ENCODE measurements at regions not wholly inside any gene's neighbourhood (a gene's known extent, or its start where the extent isn't known, plus 50 kb on each side); places are given as distances from the start of the nearest gene placed in this dataset.

DNA sequence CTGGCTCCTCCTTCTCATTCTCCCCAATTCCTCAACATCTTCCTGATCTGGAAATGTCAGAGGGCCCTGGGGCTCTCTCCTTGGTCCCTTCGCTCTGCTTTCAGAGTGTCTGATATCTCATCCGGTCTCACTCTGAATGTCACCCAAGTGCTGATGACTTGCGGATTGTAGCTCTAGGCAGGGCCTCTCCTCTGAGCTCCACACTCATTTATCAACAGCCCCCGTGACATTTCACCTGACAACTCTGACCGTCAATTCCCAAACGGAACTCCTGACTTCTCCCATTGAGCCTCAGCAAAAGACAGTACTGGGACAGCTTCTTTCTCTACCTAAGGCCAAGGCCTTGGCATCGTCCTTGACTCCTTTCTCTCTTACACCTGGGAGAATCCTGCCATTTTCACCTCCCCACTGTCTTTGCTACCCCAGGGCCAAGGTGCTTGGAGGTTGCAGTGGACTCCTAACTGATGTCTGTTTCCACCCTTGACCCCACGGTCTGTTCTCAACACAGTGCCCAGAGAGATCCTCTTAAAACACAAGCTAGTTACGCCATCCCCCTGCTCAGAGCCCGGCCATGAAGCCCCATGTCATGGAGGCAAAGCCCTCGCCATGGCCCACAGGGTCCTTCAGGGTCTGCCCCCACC lies 57.5 kb upstream of the THY1 start:
- ChIA-PET CTCF (ENCODE audit: unreplicated experiment) (no interaction called here), POLR2A (no interaction called here)
- no peaks in the 10 kb centered on the region for H3K36me3 ChIP-seq (ENCODE audit: insufficient read depth, low read length)
- no peak overlapping the region for H3K4me3 ChIP-seq (ENCODE audit: low read depth, low read length, poor library complexity, severe bottlenecking)
- H3K27ac ChIP-seq (ENCODE audit: low read depth, low read length, poor library complexity, severe bottlenecking) = no peak overlapping the region
- H3K9me3 ChIP-seq (ENCODE audit: low read length) = no peaks in the 10 kb centered on the region
- intact Hi-C loops (cut with micrococcal nuclease; ENCODE audit: unreplicated experiment) = loop anchor here (1.0 to 10.0 kb wide), 4 partner anchors 54 to 624 kb away; partner anchors contain the start of gene NECTIN1
- DNase-seq (ENCODE audit: low spot score) = no peak
- H2AFZ ChIP-seq (ENCODE audit: low read length) = no peak overlapping the region
- H3K79me2 ChIP-seq (ENCODE audit: insufficient read depth, low read depth, low read length) = no peaks in the 10 kb centered on the region
- no peaks in the 10 kb centered on the region for H4K20me1 ChIP-seq (ENCODE audit: insufficient read depth, low read length)
- BruUV-seq (replicated peaks) = no TSS peak
- H3K4me1 ChIP-seq (ENCODE audit: insufficient read depth, low read length, poor library complexity, severe bottlenecking) = no peaks in the 10 kb centered on the region
- H3K4me2 ChIP-seq (ENCODE audit: low read length) = no peak overlapping the region
- no peak for TF ChIP-seq EZH2phosphoT487 (IDR thresholded peaks at IDR 0.05; ENCODE audit: borderline replicate concordance, low read depth, low read length)
- TF ChIP-seq, protein P1, sequence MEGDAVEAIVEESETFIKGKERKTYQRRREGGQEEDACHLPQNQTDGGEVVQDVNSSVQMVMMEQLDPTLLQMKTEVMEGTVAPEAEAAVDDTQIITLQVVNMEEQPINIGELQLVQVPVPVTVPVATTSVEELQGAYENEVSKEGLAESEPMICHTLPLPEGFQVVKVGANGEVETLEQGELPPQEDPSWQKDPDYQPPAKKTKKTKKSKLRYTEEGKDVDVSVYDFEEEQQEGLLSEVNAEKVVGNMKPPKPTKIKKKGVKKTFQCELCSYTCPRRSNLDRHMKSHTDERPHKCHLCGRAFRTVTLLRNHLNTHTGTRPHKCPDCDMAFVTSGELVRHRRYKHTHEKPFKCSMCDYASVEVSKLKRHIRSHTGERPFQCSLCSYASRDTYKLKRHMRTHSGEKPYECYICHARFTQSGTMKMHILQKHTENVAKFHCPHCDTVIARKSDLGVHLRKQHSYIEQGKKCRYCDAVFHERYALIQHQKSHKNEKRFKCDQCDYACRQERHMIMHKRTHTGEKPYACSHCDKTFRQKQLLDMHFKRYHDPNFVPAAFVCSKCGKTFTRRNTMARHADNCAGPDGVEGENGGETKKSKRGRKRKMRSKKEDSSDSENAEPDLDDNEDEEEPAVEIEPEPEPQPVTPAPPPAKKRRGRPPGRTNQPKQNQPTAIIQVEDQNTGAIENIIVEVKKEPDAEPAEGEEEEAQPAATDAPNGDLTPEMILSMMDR (conservative IDR thresholded peaks at IDR 0.05; ENCODE audit: low read length) = no peak
- no peaks in the 10 kb centered on the region for H3K9me2 ChIP-seq (ENCODE audit: insufficient read depth, low read length)

DNA sequence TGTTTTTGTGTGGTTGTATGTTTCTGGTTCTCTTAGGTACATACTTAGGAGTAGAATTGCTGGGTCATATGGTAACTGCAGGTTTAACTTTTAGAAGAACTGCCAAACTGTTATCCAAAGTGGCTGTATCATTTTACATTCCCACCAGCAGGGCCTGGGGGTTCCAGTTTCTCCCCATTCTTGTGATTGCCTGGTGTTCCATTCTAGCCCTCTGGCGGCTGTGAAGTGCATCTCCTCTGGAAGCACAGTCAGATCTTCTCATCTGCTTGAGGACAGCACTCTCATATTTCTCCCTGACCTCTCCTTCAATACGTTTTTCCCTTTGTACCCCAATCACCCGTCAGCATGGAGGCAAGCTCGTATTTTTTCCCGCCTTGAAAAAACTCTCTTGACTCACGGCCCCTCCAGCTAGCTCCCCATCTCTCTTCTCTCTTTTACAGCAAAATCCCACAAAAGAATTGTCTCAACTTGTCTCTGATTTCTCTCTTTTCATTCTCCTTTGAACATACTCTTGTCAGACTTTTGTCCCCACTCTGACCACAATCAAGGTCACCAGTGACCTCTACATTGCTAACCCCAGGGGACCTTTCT lies 56.8 kb upstream of the THY1 start:
- H2AFZ ChIP-seq (ENCODE audit: low read length) = no peak overlapping the region
- no peak overlapping the region for H3K4me3 ChIP-seq (ENCODE audit: low read depth, low read length, poor library complexity, severe bottlenecking)
- no peak overlapping the region for H3K27ac ChIP-seq (ENCODE audit: low read depth, low read length, poor library complexity, severe bottlenecking)
- H3K4me1 ChIP-seq (ENCODE audit: insufficient read depth, low read length, poor library complexity, severe bottlenecking) = no peaks in the 10 kb centered on the region
- no peaks in the 10 kb centered on the region for H3K9me3 ChIP-seq (ENCODE audit: low read length)
- CTCF ChIA-PET (ENCODE audit: unreplicated experiment) = no interaction called here
- peak; percentile 24 for DNase-seq (ENCODE audit: low spot score)
- TF ChIP-seq EZH2phosphoT487 (IDR thresholded peaks at IDR 0.05; ENCODE audit: borderline replicate concordance, low read depth, low read length) = no peak
- TF ChIP-seq, protein P1 (conservative IDR thresholded peaks at IDR 0.05; ENCODE audit: low read length) = peak; percentile 74
- H3K79me2 ChIP-seq (ENCODE audit: insufficient read depth, low read depth, low read length) = no peaks in the 10 kb centered on the region
- no peaks in the 10 kb centered on the region for H4K20me1 ChIP-seq (ENCODE audit: insufficient read depth, low read length)
- no peaks in the 10 kb centered on the region for H3K36me3 ChIP-seq (ENCODE audit: insufficient read depth, low read length)
- H3K9me2 ChIP-seq (ENCODE audit: insufficient read depth, low read length) = no peaks in the 10 kb centered on the region
- no peak overlapping the region for H3K4me2 ChIP-seq (ENCODE audit: low read length)
- intact Hi-C loops (cut with micrococcal nuclease; ENCODE audit: unreplicated experiment) = loop anchor here (5.0 to 10.0 kb wide), 3 partner anchors 188 to 625 kb away; partner anchors contain the start of gene NECTIN1
- no TSS peak for BruUV-seq (replicated peaks)
- POLR2A ChIA-PET = no interaction called here

DNA sequence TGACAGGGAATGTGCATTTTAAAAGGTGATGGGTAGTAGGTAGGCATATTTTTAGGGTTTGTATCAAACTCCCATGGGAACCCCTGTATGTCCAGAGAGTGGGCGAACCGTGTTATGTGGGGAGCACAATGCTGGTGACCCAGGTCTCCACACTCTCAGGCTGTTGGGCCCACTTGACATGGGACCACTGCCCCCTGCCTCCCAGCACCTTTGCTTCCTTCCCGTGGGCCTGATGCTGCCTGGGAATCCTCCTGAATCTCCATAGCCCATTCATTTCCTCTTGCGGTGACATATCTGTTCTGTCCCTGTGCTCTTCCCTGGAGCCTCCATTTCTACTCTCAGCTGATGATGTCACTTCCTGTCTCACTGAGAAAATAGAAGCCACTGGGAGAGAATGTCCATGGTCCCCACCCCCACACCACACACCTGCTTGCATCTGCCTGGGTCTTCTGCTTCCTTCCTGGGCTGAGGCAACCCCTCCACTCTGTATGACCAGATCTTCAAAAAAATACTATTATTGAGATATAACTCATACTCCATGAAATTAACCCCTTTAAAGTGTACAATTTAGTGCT lies 55.8 kb upstream of the THY1 start:
- DNase-seq (ENCODE audit: low spot score) = no peak
- Histone ChIP-seq H2AFZ (ENCODE audit: low read length) (no peak overlapping the region), H4K20me1 (ENCODE audit: insufficient read depth, low read length) (no peaks in the 10 kb centered on the region), H3K36me3 (ENCODE audit: insufficient read depth, low read length) (no peaks in the 10 kb centered on the region), H3K79me2 (ENCODE audit: insufficient read depth, low read depth, low read length) (no peaks in the 10 kb centered on the region), H3K4me3 (ENCODE audit: low read depth, low read length, poor library complexity, severe bottlenecking) (no peak overlapping the region), H3K9me3 (ENCODE audit: low read length) (no peaks in the 10 kb centered on the region), H3K4me1 (ENCODE audit: insufficient read depth, low read length, poor library complexity, severe bottlenecking) (no peaks in the 10 kb centered on the region), H3K27ac (ENCODE audit: low read depth, low read length, poor library complexity, severe bottlenecking) (no peak overlapping the region), H3K4me2 (ENCODE audit: low read length) (no peak overlapping the region), H3K9me2 (ENCODE audit: insufficient read depth, low read length) (no peaks in the 10 kb centered on the region)
- BruUV-seq (replicated peaks) = no TSS peak
- ChIA-PET POLR2A (no interaction called here), CTCF (ENCODE audit: unreplicated experiment) (no interaction called here)
- TF ChIP-seq, protein P1 (conservative IDR thresholded peaks at IDR 0.05; ENCODE audit: low read length) = no peak
- TF ChIP-seq EZH2phosphoT487 (IDR thresholded peaks at IDR 0.05; ENCODE audit: borderline replicate concordance, low read depth, low read length) = no peak
- intact Hi-C loops (cut with micrococcal nuclease; ENCODE audit: unreplicated experiment) = no loop called here

Measured in OCI-LY7 (cell line).